MCF 10A (cell line): ENCODE measurements at regions not wholly inside any gene's neighbourhood (a gene's known extent, or its start where the extent isn't known, plus 50 kb on each side); places are given as distances from the start of the nearest gene placed in this dataset.

Experiments
- BruUV-seq: library from RNA; stranded (reverse); fragments of 400-500 nt; replicated peaks from 2 replicates; lab custom pipeline; 2021; lab: Mats Ljungman, UMichigan
- CTCF ChIA-PET: fragments of 300-600 bp; sonication (Branson Sonifier 250); formaldehyde crosslinking; extraction: SDS; loops from one replicate; lab custom pipeline; 2021; ENCODE audit warnings: antibody characterized with exemption, inconsistent platforms; lab: Yijun Ruan, JAX
- POLR2A ChIA-PET: fragments of 300-600, 350-650 bp; sonication (Branson Sonifier 250); formaldehyde crosslinking; extraction: SDS; loops from one replicate; lab custom pipeline; 2020; ENCODE audit warnings: antibody characterized with exemption, inconsistent platforms; lab: Yijun Ruan, JAX
- DNase-seq: peaks from one replicate; pipeline ENCODE4 v3.0.0-alpha.2; 2018; ENCODE audit not compliant: unreplicated experiment
- H3K27ac Mint-ChIP-seq: one replicate; pipeline ENCODE4 v1.8.0; 2022; ENCODE audit warnings: mild to moderate bottlenecking, low read depth, mixed read lengths; ENCODE audit not compliant: unreplicated experiment
- H3K27me3 Mint-ChIP-seq: one replicate; pipeline ENCODE4 v1.8.0; 2022; ENCODE audit warnings: mixed read lengths; ENCODE audit not compliant: insufficient read depth, unreplicated experiment
- H3K36me3 Mint-ChIP-seq: one replicate; pipeline ENCODE4 v1.8.0; 2022; ENCODE audit warnings: mild to moderate bottlenecking, moderate library complexity, mixed read lengths; ENCODE audit not compliant: insufficient read depth, unreplicated experiment
- H3K4me1 Mint-ChIP-seq: one replicate; pipeline ENCODE4 v1.8.0; 2022; ENCODE audit warnings: mixed read lengths; ENCODE audit not compliant: insufficient read depth, unreplicated experiment
- H3K4me3 Mint-ChIP-seq: one replicate; pipeline ENCODE4 v1.8.0; 2022; ENCODE audit warnings: mild to moderate bottlenecking, moderate library complexity, mixed read lengths; ENCODE audit not compliant: unreplicated experiment
- H3K9me3 Mint-ChIP-seq: one replicate; pipeline ENCODE4 v1.8.0; 2022; ENCODE audit warnings: mixed read lengths; ENCODE audit not compliant: unreplicated experiment
- intact Hi-C: fragments of 100-400 bp; cut with micrococcal nuclease; formaldehyde crosslinking; loops from 2 replicates; pipeline ENCODE4 v1.14.1; 2022
- TF ChIP-seq, protein P1 (sequence below): fragments of 200-600 bp; IDR thresholded peaks from one replicate; pipeline ENCODE4 v1.8.0; 2022; ENCODE audit warnings: antibody characterized with exemption, mild to moderate bottlenecking; ENCODE audit not compliant: unreplicated experiment

DNA sequence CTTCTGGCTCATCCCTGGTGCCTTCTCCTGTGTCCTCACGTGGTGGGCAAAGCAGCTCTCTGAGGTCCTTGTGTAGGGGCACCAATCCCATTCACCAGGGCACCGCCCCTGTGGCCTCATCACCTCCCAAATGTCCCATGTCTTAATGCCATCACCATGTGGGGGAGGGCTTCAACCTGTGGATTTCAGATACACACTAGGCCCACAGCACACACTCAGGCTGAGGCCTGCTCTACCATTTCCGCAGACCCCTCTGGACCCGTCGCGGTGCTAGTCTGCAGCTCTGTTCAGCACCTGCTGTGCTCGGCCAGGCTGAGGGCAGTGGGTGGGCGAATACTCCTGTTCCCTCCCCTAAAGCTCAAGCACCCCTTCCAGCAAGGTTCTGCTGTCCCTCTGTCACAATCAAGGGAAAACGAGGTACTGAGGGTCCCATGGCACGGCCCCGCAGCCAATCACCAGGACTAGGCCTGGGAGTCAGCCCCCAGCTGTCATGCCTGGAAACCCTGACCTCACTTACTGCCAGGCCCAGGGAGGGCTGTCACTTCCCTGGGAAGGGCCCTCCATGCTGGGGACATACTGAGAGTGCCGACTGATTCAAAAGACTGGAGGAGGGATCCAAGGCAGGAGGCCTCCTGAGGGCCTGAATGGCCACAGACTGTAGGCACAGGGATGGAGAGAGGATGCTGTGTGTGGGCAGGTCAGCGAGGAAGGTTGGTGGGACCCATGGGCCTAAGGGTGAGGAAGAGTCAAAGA is 123.8 kb upstream of the RET start:
- TF ChIP-seq, protein P1, sequence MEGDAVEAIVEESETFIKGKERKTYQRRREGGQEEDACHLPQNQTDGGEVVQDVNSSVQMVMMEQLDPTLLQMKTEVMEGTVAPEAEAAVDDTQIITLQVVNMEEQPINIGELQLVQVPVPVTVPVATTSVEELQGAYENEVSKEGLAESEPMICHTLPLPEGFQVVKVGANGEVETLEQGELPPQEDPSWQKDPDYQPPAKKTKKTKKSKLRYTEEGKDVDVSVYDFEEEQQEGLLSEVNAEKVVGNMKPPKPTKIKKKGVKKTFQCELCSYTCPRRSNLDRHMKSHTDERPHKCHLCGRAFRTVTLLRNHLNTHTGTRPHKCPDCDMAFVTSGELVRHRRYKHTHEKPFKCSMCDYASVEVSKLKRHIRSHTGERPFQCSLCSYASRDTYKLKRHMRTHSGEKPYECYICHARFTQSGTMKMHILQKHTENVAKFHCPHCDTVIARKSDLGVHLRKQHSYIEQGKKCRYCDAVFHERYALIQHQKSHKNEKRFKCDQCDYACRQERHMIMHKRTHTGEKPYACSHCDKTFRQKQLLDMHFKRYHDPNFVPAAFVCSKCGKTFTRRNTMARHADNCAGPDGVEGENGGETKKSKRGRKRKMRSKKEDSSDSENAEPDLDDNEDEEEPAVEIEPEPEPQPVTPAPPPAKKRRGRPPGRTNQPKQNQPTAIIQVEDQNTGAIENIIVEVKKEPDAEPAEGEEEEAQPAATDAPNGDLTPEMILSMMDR = no peak
- no peaks in the 10 kb centered on the region for H3K27me3 Mint-ChIP-seq
- peaks cover 29% of the 10 kb centered on the region for H3K9me3 Mint-ChIP-seq
- ChIA-PET POLR2A (interaction anchor here (1.6 kb wide), 1 partner anchor 11 kb away, joined by 3 read pairs; no protein-coding TSS in a partner anchor), CTCF (interaction anchor here (0.6 kb wide), 1 partner anchor 74 kb away, joined by 4 read pairs; no protein-coding TSS in a partner anchor)
- no peak for DNase-seq
- no peak overlapping the region for H3K4me3 Mint-ChIP-seq
- no peak overlapping the region for H3K27ac Mint-ChIP-seq
- H3K36me3 Mint-ChIP-seq = no peaks in the 10 kb centered on the region
- intact Hi-C loops = no loop called here
- no TSS peak for BruUV-seq
- no peaks in the 10 kb centered on the region for H3K4me1 Mint-ChIP-seq

DNA sequence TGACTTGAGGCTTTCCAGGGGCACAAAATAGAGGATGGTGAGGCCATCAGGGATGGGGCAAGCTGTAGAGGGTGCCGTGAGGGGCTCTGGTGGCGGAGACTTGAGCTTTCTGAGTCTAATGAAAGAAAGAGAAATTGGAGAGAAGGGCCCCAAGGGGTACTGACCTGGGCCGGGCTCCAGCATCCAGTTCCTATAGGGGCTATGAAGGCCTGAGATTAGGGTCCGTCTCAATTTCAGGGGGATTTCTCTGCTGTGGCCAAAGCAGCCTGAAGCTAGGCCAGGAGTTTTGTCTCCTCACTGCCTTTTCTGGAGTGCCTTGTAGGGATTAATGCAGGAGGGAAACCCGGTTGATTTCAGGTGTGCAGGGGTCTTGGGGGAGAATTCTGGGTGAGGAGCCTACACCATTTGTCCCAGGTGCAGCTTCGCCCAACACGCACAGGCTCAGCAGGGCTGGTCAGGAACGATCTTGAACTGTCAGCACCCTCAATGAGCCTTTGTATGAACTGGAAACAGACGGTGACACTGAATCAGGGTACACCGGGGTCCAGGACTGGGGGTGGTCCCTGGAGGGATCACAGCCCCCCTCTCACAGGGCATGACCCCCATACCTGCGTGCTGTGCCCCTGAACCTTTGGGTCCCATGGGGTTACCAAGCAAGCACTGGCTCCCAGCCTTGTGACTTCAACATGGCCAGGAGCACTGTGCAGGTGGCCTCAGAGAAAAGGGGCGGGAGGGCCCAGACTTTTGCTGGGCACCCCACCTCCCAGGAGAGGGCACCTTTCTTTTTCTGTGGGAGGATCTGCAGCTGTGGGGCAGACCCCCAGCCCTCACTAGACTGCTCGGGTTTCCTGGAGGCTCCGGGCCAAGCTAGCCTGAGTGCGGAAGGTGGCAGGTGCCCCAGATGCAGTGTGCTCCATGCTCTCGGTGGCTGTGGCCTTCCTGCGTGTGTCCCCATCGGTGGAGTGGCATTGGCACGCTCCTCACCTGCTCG is 122.9 kb upstream of the RET start:
- ChIA-PET CTCF (interaction anchor here (0.6 kb wide), 1 partner anchor 75 kb away, joined by 4 read pairs; no protein-coding TSS in a partner anchor), POLR2A (interaction anchor here (1.6 kb wide), 1 partner anchor 11 kb away, joined by 3 read pairs; no protein-coding TSS in a partner anchor)
- intact Hi-C loops = no loop called here
- Mint-ChIP-seq H3K9me3 (peaks cover 29% of the 10 kb centered on the region), H3K27me3 (no peaks in the 10 kb centered on the region), H3K27ac (no peak overlapping the region), H3K36me3 (no peaks in the 10 kb centered on the region), H3K4me3 (no peak overlapping the region), H3K4me1 (no peaks in the 10 kb centered on the region)
- no peak for DNase-seq
- TF ChIP-seq, protein P1 = no peak
- BruUV-seq = no TSS peak

DNA sequence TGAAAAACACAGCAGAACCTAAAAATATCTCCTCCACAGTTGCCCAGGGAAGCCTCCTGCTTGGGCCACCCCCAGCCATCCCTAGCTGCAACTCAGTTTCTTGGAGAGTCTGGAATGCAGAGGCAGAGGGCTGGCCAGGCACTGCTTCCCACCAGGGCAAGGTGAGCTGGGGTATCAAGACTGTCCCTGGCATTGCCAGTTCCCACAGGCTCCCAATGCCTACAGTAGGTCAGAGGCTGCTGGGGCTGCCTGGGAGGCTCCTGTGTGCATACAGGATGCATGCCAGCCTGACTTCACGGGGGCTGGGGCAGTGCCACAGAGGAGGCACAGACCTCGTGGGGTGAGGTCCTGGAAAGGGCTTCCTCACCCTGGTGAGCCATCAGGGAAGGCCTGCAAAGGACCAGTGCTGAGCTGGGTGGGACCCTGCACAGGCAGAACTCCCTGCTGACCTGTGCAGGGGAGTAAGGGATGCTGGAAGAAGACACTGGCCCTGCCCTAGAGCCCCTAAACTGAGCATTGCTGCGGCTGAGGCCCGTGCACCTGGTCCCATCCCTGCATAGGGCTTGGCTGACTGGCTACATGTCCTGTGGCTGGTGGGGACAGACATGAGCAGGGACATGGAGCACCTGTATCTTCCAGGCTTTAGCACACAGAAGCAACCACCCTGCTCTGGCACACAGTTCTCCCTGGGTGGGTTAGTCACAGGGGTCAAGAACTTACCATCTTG is 121.9 kb upstream of the RET start:
- intact Hi-C loops = no loop called here
- H3K4me1 Mint-ChIP-seq = no peaks in the 10 kb centered on the region
- H3K27me3 Mint-ChIP-seq = no peaks in the 10 kb centered on the region
- no TSS peak for BruUV-seq
- no peaks in the 10 kb centered on the region for H3K36me3 Mint-ChIP-seq
- H3K27ac Mint-ChIP-seq = no peak overlapping the region
- H3K9me3 Mint-ChIP-seq = peaks cover 23% of the 10 kb centered on the region
- no peak overlapping the region for H3K4me3 Mint-ChIP-seq
- ChIA-PET POLR2A (interaction anchor here (1.6 kb wide), 1 partner anchor 10 kb away, joined by 3 read pairs; no protein-coding TSS in a partner anchor), CTCF (no interaction called here)
- TF ChIP-seq, protein P1 = no peak
- no peak for DNase-seq
